Stimulated activated CD4-positive, alpha-beta T cell treated with anti-CD3 and anti-CD28 coated beads, Interleukin-15, amount 100 ng/mL, for 1 hour (primary cell): ENCODE measurements at regions not wholly inside any gene's neighbourhood (a gene's known extent, or its start where the extent isn't known, plus 50 kb on each side); places are given as distances from the start of the nearest gene placed in this dataset.

Experiments used
- DNase-seq, 2 donors: peaks; one replicate each; pipeline ENCODE4 v3.0.0-alpha.2; 2020; ENCODE audit warnings: low read depth in 1 of 2, low spot score in 1 of 2

DNA sequence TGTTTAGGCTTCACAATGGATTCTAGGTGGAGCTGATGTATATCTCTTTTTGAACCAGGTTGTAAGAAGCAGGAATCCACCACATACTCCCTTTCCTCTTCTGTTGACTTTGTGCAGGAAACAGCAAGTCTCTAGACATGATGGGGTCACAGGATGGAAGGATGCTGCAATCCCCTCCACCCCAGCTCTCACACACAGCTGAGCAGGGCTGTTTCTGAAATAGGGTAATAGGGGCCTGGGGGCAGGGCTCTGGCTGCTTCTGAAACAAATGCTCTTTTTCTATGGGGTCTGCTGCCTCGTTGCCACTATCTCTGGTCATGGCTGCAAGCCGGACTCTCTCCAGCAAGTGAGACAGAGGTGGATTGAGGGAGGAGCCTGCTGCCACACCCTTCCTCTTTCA, 148.9 kb downstream of the SOX11 start:
- DNase-seq: no peak

DNA sequence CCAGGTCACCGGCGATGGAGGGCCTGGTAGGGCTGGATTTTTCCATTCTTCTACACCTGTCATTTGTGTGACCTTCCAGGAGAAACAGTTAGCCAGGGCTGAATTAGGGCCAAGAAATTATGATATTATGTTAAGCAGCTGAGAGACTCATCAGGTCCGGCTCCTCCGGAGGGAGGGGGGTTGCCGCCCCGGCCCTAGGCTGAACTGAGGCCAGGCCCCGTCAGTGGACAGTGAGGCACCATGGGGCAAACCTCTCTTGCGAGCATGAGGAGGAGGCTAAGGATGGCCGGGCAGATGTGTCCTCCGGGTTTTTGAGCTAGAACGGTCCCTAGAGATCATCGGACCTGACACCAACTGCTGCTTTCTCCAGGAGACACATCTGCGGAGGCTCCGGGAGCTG, 150.1 kb downstream of the SOX11 start:
- no peak for DNase-seq

DNA sequence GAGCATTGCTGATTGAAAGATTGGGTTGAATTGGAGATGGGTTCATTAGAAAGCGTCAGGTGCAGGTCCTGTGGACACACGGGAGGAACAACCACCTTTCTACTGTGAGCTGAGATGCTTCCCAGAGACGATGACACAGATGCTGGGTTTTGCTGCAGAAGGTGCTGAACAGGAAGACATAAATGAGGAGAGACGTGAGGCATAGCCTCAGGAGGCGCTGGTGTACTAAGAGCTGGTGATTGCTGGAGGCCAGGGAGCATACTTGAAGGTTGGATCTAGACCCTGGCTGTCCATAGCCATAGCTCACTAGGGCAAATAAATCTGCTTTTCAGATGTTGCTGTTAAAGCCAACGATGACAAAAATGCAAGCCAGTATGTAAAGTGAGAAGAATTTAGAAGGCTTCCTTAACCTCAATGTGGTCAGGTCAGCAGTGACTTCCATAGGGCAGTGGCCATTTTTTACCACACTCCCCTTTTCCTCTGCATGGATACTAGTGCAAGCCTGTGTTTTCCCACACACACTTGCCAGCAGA, 153.7 kb downstream of the SOX11 start:
- no peak for DNase-seq

DNA sequence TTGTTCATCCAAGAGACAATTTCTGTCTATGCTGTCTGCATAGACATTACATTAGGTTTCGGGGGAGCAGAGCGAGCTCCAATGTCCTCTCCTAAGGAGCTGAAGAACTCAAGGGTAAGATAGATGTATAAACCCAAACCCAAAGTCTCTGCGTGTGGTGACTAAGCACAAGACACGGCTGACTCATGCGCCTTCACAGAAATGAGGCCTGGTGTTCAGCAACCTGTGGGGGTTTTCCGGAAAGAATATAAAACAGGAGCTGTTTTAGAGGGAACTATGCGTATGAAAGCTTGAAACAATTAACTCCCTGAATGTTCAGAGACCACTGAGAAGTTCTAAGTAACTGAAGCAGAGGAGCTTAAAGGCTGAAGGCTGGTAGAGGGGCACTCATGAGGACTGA, 154.7 kb downstream of the SOX11 start:
- no peak for DNase-seq

DNA sequence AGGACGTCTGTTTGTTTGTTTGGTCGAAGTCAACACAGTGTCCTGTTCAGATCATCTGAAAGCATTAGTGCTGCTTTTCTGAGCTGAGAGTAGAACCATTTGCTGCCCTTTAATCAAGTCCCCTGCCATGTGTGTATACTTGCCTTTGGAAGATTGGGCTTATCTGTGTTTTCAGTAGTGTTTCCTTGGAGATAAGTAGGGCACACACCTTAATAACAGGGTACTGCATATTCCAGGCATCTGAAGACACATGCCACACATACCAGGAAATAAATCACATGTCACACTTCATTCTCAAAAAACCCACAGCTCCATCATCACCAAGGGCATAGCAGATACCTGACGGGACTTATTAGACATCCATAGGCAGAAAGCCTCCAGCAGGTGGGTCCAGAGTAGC, 157.4 kb downstream of the SOX11 start:
- no peak for DNase-seq

DNA sequence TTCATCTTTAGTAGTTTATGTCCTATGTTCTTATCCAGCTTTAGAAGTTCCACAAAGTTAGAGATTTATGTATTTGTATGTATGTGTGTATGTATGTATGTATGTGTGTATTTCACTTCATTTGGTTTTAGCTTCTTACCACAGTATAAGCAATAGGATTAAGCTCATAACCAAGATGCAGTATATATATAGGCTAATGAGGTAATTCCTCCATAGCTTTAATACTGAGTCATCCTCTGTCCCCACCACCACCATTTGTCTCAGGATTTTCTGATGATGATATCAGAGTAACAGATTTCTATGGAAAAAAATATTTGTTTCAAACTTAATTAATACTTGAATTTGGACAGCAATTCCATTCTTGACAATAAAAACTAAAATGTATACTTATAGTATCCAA, 159.2 kb downstream of the SOX11 start:
- no peak for DNase-seq

DNA sequence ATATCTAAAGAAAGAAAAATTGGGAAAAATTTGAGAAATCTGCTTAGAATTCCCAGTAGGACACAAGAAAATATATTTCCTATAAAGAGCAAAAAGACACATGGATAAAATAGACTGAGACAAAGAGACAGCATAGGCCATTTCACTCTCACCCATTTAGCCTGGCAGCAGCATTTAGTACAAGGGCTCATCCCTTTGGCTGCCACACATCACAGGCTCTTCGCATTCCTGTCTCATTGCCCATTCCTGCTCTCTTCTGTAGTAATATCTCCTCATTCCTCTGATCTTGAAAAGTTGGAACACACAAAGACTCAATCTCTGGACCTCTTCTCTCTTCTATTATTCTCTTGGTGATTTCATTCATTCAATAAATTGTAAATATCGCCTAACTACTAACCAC, 162.6 kb downstream of the SOX11 start:
- no peak for DNase-seq

DNA sequence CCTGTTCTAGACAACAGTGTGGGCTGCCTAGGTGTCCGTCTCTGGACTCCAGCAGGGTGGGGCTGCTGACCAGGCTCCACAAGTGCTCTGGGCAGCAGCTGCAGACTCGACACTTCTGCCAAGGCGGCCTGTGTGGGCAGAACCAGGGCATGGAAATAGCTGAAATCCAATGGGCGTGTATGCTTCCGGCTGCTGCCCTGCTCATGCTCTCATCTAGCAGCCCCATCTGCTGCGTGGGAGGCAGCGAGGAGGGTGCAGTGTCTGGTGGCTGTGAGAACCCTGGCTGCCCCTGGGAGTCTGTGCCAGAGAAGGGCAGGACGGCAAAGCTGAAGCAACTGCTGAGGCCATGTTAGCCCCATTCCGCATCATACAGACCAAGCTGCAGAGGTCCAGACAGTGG, 174.9 kb downstream of the SOX11 start:
- no peak for DNase-seq

DNA sequence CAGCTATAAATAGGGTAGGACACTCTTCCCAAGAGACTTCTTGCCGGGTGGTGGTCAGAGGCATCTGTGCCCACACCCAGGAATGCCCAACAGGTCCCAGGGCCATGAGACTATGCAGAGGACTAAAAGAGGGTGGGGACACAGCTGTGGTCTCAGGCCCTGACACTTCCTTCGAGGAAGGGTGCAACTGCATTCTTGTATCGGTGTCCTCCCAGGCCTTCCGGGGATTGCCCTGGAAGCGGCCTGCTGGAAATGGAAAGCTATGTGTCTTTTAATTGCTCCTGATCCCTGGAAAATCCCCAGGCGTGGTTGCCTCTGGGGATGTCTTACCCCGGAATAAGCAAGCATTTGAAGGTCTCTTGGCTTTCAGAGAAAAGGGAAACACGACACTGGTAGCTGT, 176.7 kb downstream of the SOX11 start:
- no peak for DNase-seq

DNA sequence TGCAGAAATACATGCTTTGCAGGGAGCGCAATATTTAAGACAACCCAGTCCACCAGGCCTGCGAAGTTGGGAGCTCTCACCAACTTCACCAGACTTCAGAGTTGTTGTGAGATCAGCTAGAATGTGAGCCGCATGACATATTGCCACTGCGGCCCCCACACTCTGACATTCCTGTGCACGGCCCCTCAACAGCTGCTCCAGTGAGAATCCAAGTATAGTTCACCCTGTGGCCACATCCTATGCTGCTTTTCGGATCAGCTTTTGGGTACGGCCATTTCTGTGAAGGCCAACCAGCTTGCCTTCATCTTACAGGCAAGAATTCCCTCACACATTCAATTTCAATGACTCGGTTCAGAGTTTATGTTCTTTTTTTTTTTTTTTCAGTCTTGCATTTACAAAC, 177.8 kb downstream of the SOX11 start:
- DNase-seq: no peak

DNA sequence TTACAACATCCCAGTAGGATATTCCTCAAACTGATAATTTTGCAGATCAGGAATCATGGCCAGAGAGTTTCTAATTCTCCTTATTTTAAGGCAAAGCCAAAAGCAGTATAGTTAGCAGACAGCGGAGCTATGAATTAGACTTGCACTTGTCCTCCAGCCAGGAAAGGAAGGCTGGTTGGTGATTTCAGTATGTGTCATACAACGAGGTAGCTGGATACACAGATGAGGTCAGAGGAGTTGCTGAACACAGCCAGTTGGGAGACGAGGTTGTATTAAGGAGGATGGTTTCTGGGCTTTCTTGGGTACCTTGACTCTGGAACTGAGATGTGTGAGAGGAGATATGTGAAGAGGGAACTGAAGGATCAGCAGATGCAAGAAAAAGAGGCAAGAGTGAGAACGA, 185.2 kb downstream of the SOX11 start:
- no peak for DNase-seq

DNA sequence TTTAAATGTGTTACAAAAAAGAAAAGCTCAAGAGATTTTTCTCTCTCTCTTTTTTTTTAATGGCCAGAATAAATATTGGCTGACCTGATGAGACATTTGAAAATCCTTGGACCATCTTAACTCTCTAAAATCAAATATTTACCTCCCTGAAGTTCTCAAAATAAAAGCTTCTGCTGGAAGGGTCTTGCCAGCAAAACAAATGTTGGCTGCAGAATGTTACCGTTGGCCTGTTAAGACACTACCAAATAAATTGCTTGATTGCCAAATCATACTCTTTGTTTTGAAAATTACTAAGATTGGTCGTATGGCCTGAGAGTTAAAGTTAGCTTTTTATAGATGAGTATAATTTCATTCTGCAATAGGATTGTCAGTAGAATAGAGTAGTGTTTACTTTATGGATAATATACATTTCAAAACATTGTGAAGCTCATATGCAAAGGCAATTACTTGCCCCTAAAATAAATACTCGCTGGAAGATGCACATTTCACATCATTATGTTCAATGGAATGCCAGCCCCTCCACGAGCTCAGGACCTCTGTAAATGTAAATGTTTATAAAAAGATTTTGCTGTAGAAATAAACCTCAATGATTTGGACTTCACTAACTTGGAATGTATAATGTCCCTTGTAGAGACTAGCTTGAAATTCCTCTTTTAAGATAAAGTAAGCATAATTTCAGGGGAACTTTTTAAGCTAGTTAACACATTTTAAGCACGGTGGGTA, 193.4 kb downstream of the SOX11 start:
- DNase-seq: no peak

DNA sequence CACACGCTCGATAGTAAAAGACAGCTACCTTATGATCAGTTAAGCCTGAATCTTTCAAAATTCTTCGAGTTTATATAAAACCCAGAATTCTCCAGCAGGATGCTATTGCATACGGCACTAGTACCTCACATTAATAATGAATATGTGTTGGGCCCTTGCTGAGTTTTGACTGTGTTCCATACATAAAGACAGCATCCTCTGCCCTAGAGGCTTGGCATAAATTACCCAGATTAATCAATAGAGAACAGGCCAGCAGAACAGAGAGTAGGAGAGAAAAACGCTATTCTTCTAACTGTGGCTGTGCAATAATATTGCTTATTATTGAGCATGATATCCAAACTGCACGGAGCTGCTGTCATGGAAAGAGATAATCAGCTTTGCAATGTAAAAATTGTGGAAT, 194.3 kb downstream of the SOX11 start:
- DNase-seq: no peak

DNA sequence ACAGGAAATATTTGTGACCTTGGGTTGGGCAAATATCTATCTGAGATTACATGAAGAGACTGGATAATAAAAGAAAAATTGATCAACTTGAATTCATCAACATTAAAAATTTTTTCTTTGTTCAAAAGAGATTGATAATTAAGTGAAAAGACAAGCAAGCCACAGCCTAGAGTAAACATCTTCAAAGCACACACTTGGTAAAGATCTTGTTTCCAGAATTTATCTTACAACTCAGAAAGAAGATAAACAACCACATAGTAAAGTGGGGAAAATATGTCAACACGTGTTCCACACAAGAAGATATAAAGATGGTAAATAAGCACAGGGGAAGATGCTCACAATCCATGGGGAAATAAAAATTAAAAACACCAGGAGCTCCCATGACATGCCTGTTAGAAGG, 195.9 kb downstream of the SOX11 start:
- DNase-seq: no peak

DNA sequence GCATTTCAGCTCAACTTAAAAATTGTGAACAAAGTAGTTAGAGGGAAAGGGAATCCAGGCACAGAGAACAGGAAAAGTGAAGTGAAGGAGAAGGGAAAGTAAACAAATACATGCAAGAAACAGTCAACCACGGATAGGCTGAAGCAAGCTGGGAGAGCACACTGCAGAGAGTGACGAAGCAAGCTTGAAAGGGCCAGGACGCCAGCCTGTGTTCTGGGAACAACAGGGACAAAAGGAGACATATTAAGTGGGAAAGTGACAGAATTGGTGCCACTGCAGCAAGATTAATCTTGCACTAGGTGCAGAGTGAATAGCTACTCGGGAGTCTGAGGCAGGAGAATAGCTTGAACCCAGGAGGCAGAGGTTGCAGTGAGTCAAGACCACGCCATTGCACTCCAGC, 197.3 kb downstream of the SOX11 start:
- no peak for DNase-seq

DNA sequence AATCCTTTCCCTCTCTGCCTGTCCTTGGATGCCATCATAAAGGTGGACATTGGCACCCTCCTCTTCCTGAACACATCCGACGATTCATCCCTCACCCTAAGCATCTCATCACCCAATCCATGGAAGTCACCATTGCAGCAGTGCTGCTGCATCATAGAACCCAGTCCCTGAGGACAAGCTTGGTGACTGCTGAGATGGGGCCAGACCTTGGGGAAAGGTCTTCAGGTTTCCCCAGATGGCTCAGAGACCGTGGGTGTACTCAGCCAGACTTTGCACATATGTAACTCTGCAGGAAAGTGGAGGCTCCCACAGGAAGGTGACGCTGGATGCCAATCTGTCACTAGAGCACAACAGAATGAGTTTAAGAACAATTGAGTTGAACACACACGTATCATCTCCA, 202.2 kb downstream of the SOX11 start:
- no peak for DNase-seq

DNA sequence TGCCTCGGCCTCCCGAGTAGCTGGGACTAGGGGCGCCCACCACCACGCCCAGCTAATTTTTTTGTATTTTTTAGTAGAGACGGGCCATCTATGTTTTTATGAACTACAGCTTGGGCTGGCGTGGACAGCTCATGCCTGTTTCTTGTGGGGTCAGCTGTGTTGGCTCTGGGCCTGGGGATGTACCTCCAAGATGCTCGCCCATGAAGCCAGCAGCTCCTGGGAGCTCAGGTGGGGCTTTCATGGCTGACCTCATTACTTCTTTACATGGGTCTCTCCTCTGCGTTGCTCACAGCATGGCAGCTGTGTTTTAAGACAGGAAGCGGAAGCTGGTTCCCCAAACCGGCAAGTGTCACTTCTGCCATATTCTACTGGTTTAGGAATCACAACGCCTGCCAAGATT, 203.1 kb downstream of the SOX11 start:
- no peak for DNase-seq

DNA sequence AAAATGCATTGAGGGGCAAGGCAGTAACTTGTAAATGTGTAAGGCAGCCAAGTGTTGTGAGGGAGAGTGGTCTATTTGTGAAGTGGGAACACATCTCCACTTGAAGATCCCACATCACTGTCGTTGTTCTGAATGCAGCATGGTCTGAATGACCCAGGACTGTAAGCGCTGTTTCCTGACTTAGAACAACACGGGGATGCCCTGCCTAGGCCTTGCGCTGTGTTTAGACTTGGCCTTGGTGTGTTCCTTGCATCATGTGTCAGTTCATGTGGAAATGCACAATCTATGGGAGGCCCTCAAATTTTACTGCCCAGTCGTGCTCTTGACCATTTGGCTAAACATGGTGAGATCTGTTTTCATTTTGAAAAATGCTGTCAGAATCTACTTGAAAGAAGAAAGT, 205.1 kb downstream of the SOX11 start:
- DNase-seq: no peak

DNA sequence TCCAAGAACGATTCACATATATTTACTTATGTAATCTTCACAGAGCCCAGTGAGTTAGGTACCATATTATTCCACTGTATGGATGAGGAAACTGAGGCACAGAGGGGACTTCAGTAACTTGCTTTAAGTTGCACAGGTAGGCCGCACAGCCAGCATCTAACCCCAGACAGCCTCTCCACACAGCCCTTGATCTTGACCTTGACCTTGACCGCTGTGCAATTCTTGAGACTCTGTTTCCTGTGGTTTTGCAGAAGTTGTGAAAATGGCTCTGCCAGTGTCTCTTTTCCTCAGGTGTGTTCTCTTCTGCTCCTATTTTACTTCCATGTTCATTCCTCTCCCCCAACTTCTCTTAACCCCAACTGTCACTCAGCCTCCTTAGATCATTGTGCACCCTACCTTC, 206.5 kb downstream of the SOX11 start:
- DNase-seq: no peak

DNA sequence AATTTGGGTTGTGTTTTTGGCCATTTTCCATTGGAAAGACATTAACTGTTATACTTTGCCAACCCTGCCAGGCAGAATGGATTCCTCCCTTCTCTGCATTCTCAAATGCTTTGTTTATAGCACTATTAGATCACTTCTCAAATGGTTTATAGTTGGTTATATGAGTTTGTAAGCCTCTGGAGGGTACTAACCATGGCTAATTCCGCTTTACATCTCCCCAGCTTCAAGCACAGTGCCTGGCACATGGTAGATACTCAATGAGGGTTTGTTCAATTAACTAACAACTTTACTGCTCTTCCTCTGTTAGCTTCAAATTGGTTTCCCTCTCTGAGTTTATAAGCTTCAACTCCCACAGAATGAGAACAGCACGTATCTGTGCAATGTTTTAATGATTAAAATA, 213.5 kb downstream of the SOX11 start:
- DNase-seq: no peak

DNA sequence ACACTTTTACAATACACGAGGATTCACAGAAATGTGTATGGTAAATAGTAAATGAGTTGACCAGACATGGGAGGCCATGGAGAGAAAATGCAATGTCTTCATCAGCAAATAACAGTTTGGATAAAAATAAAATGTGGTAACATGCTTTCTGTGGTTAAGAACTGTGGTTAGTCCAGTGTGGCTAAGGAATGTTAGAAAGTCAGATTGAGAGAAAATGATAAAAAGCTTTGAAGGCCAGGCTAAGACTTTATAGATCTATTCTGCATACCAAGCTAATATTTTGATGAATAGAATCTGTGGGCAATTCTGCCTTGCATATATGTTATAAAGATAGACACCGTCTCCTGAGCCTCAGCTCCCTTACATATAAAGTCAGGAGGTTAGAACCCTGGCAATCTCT, 215.9 kb downstream of the SOX11 start:
- DNase-seq: no peak

DNA sequence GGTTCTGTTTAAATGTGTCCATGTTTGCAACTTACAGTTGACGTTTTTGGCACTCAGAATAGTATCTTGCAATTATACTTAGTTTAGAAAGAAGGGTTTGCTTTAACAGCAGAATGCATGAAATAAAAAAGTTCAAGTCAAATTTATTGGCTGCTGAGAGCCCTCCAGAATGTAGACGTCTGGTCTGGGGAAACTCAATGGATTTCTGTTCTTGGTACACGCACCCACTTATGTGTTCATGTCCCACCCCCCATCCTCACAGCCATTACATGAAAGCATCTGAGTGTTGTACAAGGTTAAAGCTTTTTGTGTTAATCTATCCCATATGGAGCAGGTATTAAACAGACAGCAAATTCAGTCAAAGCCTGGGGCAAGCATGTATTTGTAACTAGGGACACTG, 219.5 kb downstream of the SOX11 start:
- DNase-seq: no peak

DNA sequence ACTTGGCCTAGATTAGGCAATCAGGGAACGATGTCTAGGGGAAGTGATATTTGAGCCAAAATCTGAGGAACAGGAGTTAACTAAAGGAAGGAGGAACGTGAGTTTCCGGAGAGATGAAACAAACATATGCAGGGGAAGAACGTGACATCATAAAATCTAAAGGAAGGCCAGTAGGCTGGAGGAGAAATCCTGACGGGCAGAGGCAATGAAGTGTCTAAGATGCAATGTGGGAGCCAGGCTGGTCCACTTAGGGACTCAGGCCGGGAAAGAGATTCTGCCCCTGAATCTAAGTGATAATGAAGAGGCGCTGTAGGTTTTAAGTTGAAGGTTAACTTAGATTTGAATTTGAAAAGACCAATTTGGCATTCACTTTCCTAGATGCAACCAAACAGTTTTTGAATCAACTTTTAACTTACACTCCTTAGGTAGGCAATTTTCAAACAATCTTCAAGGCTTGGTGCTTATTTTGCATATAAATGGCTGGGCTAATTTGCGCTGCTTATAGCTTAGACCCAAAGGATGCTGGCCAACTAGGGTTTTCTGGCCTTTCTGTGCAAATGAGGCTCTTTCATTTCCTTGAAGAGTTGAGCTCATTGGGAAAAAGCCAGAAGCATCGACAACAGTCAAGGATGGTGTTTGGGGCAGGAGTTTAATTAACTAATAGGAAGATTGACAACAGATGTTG, 221.7 kb downstream of the SOX11 start:
- no peak for DNase-seq
